GM18520 (cell line): ENCODE measurements at regions not wholly inside any gene's neighbourhood (a gene's known extent, or its start where the extent isn't known, plus 50 kb on each side); places are given as distances from the start of the nearest gene placed in this dataset.
"Not testable (repeated sequence)": the region's sequence is repeated elsewhere in the genome, so short reads cannot be mapped to it uniquely, and the experiment has no call there.

Experiments used
- ATAC-seq: cut with Tn5 transposase; IDR thresholded peaks from one replicate; pipeline ENCODE4 v1.9.1; 2021; ENCODE audit not compliant: unreplicated experiment

- no peak for ATAC-seq
Measured at GRCh38 chr18:8882632-8883408, 177.5 kb downstream of the MTCL1 start.

GRCh38 chr18:8883409-8883668 is 178.0 kb downstream of the MTCL1 start:
- ATAC-seq: no peak

DNA sequence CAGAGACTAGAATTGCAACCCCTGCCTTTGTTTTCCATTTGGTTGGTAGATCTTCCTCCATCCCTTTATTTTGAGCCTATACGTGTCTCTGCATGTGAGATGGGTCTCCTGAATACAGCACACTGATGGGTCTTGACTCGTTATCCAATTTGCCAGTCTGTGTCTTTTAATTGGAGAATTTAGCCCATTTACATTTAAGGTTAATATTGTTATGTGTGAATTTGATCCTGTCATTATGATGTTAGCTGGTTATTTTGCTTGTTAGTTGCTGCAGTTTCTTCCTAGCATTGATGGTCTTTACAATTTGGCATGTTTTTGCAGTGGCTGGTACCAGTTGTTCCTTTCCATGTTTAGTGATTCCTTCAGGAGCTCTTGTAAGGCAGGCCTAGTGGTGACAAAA is 182.5 kb downstream of the MTCL1 start:
- ATAC-seq: not testable (repeated sequence)

DNA sequence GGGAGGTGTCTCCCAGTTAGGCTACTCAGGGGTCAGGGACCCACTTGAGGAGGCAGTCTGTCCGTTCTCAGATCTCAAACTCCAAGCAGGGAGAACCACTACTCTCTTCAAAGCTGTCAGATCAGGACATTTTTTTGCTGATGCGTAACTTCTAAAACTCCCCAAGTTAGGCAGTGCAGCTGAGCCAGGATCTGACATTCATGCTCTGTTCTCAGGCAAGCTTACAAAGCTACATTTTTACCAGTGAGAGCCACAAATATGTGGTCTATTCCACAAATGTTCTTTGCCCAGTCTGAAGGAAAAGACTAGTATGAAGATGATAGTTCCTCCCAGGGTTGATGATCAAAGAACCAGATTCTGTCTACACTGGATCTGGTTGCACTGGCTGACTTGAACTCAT is 184.1 kb downstream of the MTCL1 start:
- ATAC-seq: no peak

GRCh38 chr18:8890503-8890902 is 185.1 kb downstream of the MTCL1 start:
- not testable (repeated sequence) for ATAC-seq

- no peak for ATAC-seq
Measured at GRCh38 chr18:8890957-8891464, 185.7 kb downstream of the MTCL1 start.

DNA sequence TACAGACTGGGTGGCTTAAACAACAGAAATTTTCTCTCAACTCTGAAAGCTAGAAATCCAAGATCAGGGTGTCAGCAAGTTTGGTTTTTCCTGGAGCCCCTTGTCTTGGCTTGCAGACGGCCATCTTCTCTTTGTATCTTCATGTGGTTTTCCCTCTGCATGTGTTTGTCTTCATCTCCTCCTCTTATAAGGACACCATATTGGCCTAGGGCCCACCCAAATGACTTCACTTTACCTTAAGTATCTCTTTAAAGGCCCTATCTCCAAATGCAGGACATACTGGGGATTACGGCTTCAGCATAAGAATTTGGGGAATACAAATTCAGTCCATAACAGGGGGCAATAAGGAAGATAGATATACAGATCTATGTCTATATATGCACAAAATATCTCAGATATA is 187.9 kb downstream of the MTCL1 start:
- no peak for ATAC-seq

GRCh38 chr18:8893628-8894231 is 188.4 kb downstream of the MTCL1 start:
- ATAC-seq: no peak

- no peak for ATAC-seq
Measured at GRCh38 chr18:8894823-8895222, 189.5 kb downstream of the MTCL1 start.

DNA sequence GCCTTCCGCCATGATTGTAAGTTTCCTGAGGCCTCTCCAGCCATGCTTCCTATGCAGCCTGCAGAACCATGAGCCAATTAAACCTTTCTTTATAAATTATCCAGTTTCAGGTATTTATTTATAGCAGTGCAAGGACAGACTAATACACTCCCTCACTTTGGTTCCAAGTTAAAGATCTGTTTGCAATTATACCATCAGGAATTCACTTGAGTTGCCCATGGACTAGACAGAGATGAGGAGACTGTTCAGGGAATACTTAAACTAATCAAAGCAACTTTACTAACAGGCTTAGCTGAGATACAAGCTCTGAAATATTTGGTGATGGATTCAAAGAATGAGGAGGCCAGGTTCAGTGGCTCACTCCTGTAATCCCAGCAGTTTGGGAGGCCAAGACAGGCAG is 190.0 kb downstream of the MTCL1 start:
- no peak for ATAC-seq

GRCh38 chr18:8895987-8896619 is 190.7 kb downstream of the MTCL1 start:
- ATAC-seq: no peak

DNA sequence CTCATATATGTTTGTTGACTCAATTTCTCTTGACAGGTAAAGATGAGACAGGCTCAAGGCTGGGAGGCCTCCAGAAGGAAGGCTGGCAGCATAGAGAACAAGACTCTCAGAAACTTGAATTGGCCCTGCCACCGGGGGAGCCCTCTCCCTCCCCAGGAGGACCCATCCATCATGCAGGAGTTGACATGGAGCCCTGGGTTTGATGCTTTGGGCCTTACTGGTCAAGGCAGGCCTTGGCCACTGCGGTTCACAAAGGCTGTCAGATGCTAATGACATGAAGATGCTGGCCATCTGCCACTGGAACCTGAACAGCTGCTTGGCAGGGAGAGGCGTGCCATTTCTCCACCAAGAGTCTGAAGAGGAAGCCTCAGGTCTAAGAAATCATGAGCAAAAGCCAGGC is 193.6 kb downstream of the MTCL1 start:
- ATAC-seq: no peak

DNA sequence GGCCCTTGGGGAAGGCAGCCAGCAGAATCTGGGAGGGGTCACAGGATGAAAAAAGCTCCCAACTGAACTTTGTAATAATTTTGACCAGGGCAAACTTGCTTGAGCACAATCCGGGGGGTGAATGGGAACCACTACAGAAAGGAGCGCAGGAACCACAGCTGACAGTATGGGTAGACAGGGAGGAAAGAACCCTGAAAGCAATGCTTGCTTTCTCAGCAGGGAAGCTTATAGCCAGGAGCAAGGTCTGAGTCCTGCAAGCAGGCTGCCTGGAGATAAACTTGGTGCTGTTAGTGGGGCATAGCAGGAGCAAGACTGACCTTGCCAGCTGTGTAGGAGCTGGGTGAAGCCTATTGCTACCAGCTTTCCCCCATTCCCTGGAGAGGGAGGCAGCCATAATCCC is 195.2 kb downstream of the MTCL1 start:
- no peak for ATAC-seq

- ATAC-seq: no peak
Measured at GRCh38 chr18:8901019-8901418, 195.7 kb downstream of the MTCL1 start.

DNA sequence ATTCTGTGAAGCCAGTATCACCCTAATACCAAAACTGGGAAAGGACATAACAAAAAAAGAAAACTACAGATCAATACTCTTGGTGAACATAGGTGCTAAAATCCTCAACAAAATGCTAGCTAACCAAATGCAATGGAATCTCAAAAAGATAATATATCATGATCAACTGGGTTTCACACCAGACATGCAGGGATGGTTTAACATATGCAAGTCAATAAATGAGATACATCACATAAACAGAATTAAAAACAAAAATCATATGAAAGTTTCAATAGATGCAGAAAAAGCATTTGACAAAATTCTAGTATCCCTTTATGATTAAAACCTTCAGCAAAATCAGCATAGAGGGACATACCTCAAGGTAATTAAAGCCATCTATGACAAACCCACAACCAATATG is 198.2 kb upstream of the NDUFV2 start:
- ATAC-seq: no peak

DNA sequence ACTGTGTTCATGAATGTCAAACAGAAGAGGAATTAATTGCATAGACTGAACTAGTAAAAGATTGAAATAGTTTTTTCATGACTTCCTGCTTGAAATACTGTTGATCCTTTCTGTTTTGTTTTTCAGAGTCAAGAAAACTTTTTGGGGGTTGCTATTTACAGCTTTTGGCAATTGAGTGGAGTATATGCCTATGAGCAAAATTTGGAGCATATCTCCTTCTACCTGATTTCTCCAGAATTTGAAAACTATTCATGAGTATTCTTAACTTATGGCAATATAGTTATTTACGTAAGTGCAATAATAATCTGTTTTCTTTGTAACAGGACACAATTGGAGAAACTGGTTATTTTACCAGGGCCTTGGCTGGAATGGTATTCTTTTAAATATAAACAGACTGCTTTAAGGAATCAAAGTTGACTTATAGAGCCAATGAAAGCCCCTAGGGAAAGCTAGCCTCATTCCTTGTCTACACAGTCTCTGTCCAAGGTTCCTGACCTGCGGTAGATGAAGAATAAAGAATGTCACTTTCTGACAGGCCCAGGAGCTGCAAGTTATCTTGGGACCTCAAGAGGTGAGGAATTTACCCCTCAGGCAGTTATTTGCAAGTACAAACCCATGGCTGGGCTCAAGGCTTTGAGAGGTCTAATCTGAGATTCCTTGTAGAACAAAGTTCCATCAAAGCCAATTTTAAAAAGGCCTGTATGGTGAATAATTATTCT is 193.5 kb upstream of the NDUFV2 start:
- no peak for ATAC-seq

DNA sequence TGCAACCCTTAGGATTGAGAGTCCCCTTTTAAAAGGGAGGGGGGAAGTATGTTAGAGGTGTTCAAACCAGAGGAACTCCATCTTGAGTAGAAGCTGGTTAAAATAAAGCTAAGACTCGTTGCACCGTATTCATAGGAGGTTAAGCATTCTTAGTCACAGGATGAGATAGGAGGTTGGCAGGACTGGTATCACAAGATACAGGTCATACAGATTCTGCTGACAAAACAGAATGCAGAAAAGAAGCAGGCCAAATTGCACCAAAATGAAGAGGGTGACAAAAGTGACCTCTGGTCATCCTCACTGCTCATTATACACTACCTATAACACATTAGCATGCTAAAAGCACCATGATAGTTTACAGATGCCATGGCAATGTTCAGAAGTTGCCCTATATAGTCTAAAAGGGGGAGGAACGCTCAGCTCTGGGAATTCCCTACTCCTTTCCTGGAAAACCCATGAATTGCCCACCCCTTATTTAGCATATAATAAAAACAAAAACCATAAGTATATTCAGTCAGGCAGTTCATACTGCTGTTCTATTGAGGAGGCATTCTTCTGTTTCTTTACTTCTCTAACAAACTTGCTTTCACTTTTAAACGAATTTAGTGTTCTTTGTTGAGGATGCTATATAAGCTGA is 192.2 kb upstream of the NDUFV2 start:
- no peak for ATAC-seq

- ATAC-seq: no peak
Measured at GRCh38 chr18:8910843-8911242, 191.7 kb upstream of the NDUFV2 start.

GRCh38 chr18:8911408-8912340 is 190.8 kb upstream of the NDUFV2 start:
- ATAC-seq: no peak
